ENCODE measurements at regions not wholly inside any gene's neighbourhood (a gene's known extent, or its start where the extent isn't known, plus 50 kb on each side); places are given as distances from the start of the nearest gene placed in this dataset.

DNA sequence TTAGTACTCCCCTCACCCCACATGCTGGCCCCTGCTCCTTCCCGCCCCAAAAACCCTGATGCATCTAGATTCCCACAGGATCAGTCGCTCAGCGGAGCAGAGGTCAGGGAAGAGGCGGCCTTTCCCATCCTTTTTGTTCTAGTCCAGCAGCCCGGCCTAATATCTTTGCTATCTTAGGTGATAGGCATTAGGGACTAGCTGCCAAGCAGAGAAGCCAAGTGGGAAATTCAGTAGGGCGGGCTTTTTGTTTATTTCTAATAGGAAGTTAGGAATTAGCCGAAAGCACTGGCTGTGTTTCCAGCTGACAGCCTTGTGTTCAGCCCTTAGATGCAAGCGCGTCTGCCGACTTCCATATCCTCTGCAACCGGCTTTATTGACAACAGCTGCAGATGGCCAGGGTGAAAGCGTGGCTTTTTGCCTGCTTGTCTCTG lies 59.0 kb upstream of the BCAR3 start:
- DNase-seq: no peak

DNA sequence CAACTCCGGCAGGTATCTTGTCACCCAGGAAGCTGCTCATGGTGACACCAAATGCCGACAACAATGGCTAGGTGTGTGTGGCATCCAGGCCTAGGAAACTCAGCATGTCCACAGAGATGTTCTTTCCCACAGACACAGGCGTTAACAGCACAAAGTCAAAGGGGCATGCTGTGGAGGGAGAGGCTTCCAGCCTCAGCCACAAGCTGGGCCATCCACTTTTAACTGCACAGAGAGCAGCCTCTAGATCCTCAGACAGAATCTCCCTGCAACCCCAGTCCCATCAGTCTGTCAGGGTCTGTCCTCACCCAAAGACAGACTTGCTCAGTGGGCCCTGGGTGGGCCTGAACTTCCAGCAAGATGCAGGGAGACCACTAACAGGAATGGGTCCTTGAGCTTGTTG lies 58.5 kb upstream of the BCAR3 start:
- DNase-seq: no peak

DNA sequence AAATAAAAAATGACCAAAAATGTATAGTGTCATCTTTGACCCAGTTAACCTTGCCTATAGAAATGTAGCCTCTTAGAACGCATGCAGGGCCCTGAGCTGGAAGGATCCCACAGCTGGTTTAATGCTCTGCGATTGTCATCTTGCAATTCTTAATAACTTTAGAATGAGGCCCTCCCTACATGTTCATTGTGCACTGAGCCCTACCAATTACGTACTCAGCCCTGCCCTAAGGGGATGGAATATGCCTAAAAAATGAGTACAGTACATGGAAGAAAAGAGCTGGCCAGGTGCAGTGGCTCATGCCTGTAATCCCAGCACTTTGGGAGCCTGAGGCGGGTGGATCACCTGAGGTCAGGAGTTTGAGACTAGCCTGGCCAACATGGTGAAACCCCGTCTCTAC lies 57.8 kb upstream of the BCAR3 start:
- DNase-seq: no peak

DNA sequence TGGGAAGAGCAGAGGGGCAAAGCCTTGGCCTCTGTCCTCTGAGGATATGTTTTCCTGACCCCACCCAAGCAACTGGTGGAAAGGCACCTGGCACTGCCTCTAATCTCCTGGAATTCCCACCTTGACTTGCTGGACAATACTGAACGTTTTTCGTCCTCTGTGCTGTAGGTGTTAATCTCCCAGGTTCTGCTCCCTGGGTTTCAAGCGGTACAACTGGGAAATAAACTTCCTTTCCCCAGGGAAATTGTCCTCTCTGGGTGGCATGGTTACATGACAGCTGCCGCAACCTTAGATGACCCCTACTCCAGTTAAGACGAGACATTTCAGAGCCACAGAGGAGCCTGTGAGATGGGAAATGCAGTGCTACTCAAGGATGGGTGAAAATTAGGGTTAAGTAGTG lies 57.3 kb upstream of the BCAR3 start:
- DNase-seq: no peak

DNA sequence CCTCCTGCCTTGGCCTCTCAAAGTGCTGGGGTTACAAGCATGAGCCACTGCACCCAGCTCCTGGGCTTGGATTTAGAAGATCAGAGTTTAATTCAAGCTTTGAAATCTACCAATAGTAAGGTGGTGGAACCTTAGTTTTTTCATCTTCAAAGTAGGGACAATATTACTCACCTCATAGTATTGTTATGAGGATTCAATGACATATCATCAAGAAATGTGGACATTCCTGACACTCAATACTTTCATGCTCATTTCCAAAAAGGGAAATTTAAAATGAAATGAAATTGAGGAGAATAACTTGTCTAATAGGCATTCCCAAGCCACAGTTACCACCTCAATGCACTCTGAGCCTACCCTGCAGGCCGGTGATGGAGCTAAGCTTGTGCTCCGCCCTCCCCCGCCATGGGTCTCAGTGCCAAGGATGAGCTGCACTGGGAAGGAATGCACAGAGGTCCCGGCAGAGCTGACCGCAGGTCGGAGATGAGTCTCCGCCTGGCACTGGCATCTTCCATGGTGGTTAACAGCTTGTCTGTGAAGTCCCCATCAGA lies 56.5 kb upstream of the BCAR3 start:
- DNase-seq: no peak

DNA sequence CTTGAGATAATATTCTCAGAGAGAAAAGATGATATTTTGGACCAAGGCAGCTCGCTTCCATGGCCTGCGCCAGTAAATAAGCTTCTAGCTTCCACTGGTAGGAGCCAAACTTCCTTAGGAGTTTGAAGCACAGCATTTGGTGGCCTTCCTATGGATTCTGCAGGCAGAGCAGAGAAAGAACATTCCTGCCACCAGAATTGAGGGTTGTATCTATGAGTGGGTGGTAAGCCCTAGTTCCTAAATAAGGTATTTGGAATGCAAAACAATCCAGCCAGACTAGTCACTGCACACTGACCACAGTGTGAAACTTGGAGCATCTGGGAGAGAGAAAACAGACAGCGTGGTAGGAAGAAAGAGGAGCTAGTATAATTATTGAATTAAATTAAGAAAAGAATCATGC lies 54.1 kb upstream of the BCAR3 start:
- DNase-seq: no peak

DNA sequence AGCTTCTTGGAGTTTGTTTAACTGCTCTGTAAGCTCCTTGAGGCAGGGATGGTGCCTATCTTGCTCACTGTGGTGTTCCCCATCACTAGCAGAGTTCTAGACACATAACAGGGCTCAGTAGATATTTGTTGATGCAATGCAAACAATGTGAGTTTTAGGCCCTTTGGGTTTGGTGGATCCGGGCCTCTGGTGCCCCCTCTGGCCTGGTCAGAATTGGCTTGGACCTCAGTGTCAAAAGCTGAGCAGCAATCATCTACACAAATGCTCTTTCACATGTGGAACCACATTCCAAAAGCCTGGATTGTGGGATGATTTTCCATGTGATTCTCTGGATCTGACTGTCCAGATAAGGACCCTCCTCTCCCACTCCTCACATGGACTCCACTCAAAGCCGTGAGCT lies 53.4 kb upstream of the BCAR3 start:
- DNase-seq: no peak

DNA sequence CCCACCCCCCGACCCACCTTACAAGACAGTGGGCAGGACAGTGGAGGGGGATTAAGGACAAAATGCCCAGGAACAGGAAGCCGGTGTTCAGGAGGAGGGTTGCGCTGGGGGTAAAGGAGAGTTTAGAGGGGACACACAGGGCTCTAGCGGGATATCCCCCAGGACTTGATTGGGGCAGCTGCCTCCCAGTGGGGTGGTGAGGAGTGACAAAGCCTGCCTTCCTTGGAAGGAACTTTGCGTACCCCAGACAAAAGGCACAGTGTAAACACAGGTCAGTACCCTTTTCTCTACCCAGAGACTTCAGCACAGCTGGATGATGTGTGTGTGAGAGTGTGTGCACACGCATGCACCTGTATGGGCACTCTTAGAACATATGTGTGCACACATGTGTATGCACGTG lies 51.7 kb upstream of the BCAR3 start:
- DNase-seq: no peak

DNA sequence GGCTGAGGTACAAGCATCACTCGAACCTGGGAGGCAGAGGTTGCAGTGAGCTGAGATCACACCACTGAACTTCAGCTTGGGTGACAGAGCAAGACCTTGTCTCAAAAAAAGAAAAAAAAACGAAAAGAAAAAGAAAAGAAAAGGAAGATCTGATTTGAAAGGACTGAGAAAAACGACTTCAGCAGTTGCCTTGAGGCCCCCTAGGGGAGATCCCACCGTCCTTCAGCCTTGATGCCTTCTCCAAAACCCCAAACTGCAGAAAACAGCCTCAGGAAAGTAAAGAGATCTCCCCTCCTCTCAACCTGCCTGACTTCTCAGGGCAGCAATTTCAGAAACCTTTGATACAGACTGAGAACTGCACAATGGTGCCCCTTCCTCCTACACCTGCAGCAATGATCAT lies 50.9 kb upstream of the BCAR3 start:
- no peak for DNase-seq
